HG02870 (cell line): ENCODE measurements at regions not wholly inside any gene's neighbourhood (a gene's known extent, or its start where the extent isn't known, plus 50 kb on each side); places are given as distances from the start of the nearest gene placed in this dataset.

Experiments used
- ATAC-seq: cut with Tn5 transposase; IDR thresholded peaks from one replicate; pipeline ENCODE4 v1.9.1; 2021; ENCODE audit warnings: mild to moderate bottlenecking, moderate library complexity; ENCODE audit not compliant: unreplicated experiment

- no peak for ATAC-seq
Observed at GRCh38 chr5:93322974-93323860, 257.8 kb downstream of the NR2F1-AS1 start.

DNA sequence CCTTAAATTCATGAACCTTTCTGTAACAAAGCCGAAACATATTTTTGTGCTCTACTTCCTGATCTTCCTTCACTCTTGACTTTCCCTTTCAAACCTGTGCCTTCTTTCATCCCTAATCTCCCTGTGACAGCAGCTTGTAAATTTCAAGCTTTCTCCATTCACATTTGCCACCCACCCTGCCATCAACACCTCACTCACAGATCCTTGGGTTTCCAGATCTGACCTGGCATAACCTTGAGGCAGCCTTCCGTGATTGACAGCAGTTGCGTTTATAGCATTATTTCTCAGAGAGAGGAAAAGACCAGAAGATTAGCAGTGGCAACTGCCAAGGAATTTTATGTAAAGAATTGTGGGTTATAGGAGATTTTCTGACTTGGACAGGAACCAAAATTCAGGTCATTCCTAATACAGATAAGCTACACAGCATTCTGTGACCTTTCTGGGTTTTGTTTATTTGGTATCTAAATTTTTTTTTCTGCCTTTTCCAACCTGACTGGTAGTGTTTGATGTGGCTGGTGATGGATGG lies 260.0 kb downstream of the NR2F1-AS1 start:
- no peak for ATAC-seq

DNA sequence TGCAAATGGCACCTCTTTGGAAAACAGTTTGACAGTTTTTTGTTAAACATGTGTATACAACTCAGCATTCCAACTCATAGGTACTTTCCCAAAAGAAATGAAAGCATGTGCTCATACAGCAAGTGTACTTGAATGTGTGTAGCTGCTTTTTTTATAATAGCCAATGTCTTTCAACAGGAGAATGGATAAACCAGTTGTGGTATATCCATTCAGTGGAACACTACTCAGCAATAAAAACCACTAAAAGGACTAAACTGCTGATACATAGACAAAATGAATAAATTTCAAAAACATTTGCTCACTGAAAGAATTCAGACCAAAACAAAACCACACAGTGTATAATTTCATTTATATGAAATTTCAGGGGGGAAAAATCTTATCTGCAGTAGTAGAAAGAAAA lies 267.3 kb downstream of the NR2F1-AS1 start:
- no peak for ATAC-seq

GRCh38 chr5:93311881-93312280 lies 269.1 kb downstream of the NR2F1-AS1 start:
- ATAC-seq, result no peak

GRCh38 chr5:93307557-93307956 lies 273.5 kb downstream of the NR2F1-AS1 start:
- no peak for ATAC-seq

- ATAC-seq, result no peak
Observed at GRCh38 chr5:93305984-93306383, 275.0 kb downstream of the NR2F1-AS1 start.

DNA sequence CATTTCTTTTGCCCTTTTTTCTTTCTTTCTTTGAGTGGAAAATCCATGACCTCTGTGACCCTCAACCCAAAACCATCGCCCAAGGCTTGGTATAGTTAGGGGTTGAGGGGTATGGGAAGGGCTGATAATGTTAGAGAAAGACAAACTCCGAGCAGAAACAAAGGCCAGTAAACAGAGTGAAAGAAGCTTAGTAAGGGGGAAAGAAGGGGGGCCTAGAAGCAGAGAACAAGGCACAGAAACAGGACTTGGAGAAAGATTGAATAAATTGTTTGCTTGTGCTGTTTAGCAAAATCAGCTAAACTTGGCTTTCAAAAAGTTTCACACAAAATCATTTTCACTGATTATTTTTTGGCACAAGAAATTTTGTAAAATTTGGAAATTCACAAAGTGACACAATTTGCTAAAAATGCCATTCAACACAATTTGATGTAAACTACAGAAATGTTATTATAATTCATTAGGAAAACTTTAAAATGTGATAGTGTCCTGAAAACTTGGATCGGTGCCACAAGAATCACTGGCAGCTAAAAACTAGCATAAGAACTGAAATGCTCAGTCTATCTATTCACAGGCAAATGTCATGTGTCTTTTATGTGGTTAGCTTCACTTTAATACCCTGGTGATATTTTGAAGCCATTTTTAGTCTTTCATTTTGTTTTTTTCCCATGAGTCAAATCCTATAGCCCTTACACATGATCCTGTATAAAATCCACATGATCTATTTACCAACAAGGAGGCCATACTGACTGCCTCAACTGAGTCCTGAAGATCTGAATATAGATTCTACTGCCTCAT lies 276.4 kb downstream of the NR2F1-AS1 start:
- no peak for ATAC-seq

DNA sequence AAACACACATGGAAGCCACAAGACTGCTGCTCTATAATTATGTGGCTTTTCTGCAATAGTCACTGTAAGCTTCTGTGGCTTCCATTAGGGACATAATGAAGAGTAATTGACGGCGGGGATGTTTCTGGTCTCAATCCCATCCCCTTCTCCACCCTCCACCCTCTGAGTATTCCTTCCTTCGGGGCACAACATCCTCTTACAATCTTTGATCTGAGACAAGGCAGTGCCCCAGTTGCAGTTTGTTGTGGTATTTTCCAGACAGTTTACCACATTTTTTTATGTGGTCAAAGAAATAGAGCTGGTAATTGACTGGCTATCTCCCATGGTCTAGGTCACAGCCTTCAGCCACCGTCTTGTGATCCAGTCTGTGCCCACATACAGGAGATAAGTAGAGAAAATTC lies 277.7 kb downstream of the NR2F1-AS1 start:
- no peak for ATAC-seq

DNA sequence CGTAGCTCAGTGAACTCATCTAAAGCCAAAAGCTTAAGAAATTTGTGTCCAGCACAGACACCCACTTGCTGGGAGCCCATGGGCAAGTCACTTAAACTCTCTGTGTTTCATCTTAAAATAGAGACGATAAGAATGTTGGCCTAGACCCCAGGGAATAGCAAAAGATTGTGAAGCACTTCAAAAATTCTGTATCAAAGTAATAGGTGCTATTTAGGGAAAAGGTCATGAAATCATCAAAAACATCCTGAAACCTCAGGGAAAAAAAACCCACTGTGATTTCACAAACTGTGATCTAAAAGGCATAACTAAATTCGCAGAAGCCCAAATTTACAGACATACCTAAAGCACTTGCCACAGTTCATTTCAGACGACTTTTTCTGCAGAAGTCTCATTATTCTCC lies 278.3 kb downstream of the NR2F1-AS1 start:
- ATAC-seq, result no peak

- no peak for ATAC-seq
Observed at GRCh38 chr5:93300945-93301344, 280.1 kb downstream of the NR2F1-AS1 start.

- no peak for ATAC-seq
Observed at GRCh38 chr5:93300309-93300923, 280.6 kb downstream of the NR2F1-AS1 start.

- no peak for ATAC-seq
Observed at GRCh38 chr5:93299681-93300308, 281.2 kb downstream of the NR2F1-AS1 start.

GRCh38 chr5:93297116-93297515 lies 283.9 kb downstream of the NR2F1-AS1 start:
- ATAC-seq, result no peak

DNA sequence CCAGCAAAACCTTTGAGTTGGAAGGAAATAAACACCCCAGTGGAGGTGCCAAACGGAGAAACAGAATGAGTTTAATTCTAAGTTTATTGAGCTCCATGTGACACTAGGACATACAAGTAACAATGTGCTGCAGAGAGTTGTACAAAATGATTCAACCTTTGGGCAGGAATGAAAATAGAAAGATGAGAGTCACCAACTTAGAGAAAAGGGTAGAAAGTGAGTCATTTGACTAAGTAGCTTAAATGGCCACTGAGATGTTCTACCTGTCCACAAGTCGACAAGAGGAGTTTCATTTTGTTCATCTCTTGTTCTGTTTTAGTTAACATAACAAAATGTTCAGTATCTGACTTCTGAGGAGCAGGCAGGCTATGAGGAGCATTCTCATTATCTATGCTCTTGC lies 284.7 kb downstream of the NR2F1-AS1 start:
- ATAC-seq, result peak; percentile 83

DNA sequence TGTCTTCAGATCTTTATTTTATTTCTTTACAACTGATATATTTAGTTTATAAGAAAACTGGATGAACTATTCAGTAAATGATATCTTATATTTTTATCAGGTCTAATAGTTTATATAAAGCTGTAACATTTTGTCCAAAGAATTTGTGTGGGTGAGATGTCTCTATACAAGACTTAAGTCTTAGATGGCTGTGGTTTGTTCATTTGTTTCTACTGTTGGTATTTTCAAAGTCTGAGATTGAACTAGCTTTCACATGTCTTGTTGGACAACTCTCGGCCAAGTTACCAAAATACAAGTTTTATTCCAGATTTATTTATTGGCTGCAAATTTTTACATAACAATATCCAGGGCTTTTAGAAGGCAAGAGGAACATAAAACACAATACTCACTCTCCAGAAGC lies 286.0 kb downstream of the NR2F1-AS1 start:
- no peak for ATAC-seq

GRCh38 chr5:93294199-93294598 lies 286.8 kb downstream of the NR2F1-AS1 start:
- ATAC-seq, result no peak

- no peak for ATAC-seq
Observed at GRCh38 chr5:93289942-93290341, 291.1 kb downstream of the NR2F1-AS1 start.

DNA sequence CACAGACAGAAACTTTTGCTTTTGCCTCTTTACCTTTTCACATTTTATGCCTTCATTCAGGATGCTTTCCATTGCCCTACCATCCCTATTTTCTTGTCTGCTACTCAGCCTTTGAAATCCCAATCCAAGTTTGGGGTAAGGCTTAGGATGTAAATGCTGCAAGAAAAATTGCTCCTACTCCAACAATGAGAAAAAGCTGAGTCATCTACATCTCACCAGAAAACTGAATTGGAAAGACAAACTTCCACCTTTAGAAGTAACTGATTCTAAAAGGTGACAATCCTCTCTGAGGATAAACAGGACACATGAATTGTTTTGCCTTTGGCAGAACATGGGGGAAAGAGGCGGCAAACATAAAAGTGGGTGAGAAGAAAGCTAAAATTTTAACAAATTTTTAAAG lies 295.6 kb downstream of the NR2F1-AS1 start:
- ATAC-seq, result no peak

DNA sequence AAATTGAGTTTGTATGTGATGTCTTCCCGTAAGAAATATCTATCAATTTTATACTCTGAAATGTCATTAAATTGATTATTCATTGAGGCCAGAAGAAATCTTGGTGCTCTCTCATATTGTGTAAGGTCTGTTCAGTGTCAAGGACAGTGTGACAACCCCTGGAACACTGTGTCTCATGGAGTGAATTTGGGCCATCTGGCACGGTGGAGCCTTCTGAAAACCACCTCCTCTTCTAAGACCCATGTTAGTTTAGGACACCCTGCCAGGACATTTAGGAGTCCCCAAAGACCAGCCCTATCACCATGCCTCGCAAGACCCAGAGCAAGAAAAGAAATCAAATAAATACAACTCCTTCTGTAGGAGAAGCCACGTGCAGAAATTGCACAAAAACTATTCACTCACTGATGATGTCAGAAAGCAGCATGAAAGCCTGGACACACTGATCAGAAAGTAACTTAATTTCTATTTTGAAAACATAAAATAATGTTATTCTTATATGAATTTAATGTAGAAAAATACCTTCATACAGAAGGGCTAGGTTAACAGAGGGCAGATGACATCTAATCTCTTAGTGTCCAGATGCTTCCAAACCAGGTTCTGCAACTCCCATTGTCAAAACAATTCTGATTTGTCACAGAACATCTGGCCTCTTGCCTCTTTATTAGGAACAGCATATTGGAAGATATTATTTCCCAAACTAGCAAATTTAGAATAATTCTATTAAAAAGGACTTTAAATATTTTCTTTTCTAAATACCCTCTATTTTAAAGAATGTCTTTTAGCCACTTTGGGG lies 298.8 kb downstream of the NR2F1-AS1 start:
- ATAC-seq, result no peak

- ATAC-seq, result no peak
Observed at GRCh38 chr5:93280518-93280917, 300.5 kb downstream of the NR2F1-AS1 start.
